HepG2 (cell line): ENCODE measurements at regions not wholly inside any gene's neighbourhood (a gene's known extent, or its start where the extent isn't known, plus 50 kb on each side); places are given as distances from the start of the nearest gene placed in this dataset.

ENCODE experiments used
- CTCF ChIP-seq: sonication (generic); formaldehyde crosslinking; IDR thresholded peaks from 2 replicates; pipeline ENCODE4 v1.5.0; 2020; ENCODE audit warnings: mild to moderate bottlenecking, missing genetic modification reagents, moderate library complexity
- GMEB1 ChIP-seq: sonication (generic); formaldehyde crosslinking; IDR thresholded peaks from 2 replicates; pipeline ENCODE4 v1.5.1; 2020; ENCODE audit warnings: missing genetic modification reagents, mild to moderate bottlenecking, borderline replicate concordance
- JDP2 ChIP-seq: sonication (generic); formaldehyde crosslinking; IDR thresholded peaks from 2 replicates; pipeline ENCODE4 v1.8.1; 2022; ENCODE audit warnings: missing genetic modification reagents, borderline replicate concordance
- MLX ChIP-seq: IDR thresholded peaks from 2 replicates; pipeline ENCODE4 v1.6.1; 2016

GRCh38 chr3:132843349-132843748 is 121.1 kb upstream of the NPHP3 start:
- TF ChIP-seq GMEB1 (no peak), MLX (CRISPR knock-in tag) (no peak), CTCF (CRISPR knock-in tag) (no peak), JDP2 (CRISPR knock-in tag) (no peak)
